IMR-90 (cell line): ENCODE measurements at regions not wholly inside any gene's neighbourhood (a gene's known extent, or its start where the extent isn't known, plus 50 kb on each side); places are given as distances from the start of the nearest gene placed in this dataset.

Source experiments
- ATAC-seq: fragments of 200-7000 bp; cut with Tn5 transposase; 2 replicates; pipeline ENCODE4 v1.9.1; 2020; ENCODE audit warnings: low read depth, mild to moderate bottlenecking, moderate library complexity
- BruUV-seq: library from RNA; stranded (reverse); fragments of 400-500 nt; replicated peaks from 2 replicates; lab custom pipeline; 2021; lab: Mats Ljungman, UMichigan
- CTCF ChIA-PET: fragments of 300-600 bp; formaldehyde crosslinking; extraction: SDS; loops from one replicate; lab custom pipeline; 2021; ENCODE audit warnings: antibody characterized with exemption; lab: Yijun Ruan, JAX
- POLR2A ChIA-PET: fragments of 300-600 bp; sonication (Branson Sonifier 250); formaldehyde crosslinking; loops from one replicate; lab custom pipeline; 2022; ENCODE audit warnings: antibody characterized with exemption; ENCODE audit not compliant: unreplicated experiment; lab: Charles Lee
- DNase-seq: peaks from one replicate; pipeline ENCODE4 v3.0.0; 2013
- H2AFZ ChIP-seq: replicated peaks from 2 replicates; pipeline ENCODE3; 2013; ENCODE audit warnings: low read length, mild to moderate bottlenecking; ENCODE audit not compliant: poor library complexity
- H2AK5ac ChIP-seq: 2 replicates; pipeline ENCODE4 v1.6.1; 2013; ENCODE audit warnings: low read depth, low read length, inconsistent platforms
- H2AK9ac ChIP-seq: replicated peaks from 2 replicates; pipeline ENCODE3; 2013; ENCODE audit warnings: mild to moderate bottlenecking, low read depth, low read length, moderate library complexity; ENCODE audit not compliant: poor library complexity
- H2BK120ac ChIP-seq: 2 replicates; pipeline ENCODE4 v1.6.1; 2013; ENCODE audit warnings: low read depth, low read length, inconsistent platforms
- H2BK15ac ChIP-seq: 3 replicates; pipeline ENCODE4 v1.6.1; 2013; ENCODE audit warnings: low read depth, low read length, inconsistent platforms
- H2BK20ac ChIP-seq: 2 replicates; pipeline ENCODE4 v1.6.1; 2013; ENCODE audit warnings: low read depth, mild to moderate bottlenecking, inconsistent platforms, low read length, moderate library complexity
- H2BK5ac ChIP-seq: 2 replicates; pipeline ENCODE4 v1.6.1; 2013; ENCODE audit warnings: mild to moderate bottlenecking, low read depth, low read length, inconsistent platforms; ENCODE audit not compliant: poor library complexity, severe bottlenecking
- H3K14ac ChIP-seq: replicated peaks from 2 replicates; pipeline ENCODE4 v1.6.1; 2013; ENCODE audit warnings: low read depth, low read length, inconsistent platforms
- H3K18ac ChIP-seq: 2 replicates; pipeline ENCODE4 v1.6.1; 2013; ENCODE audit warnings: low read depth, low read length, control low read depth
- H3K23ac ChIP-seq: 2 replicates; pipeline ENCODE4 v1.6.1; 2013; ENCODE audit warnings: low read depth, low read length, inconsistent platforms
- H3K27ac ChIP-seq: 2 replicates; pipeline ENCODE4 v1.5.1; 2013; ENCODE audit warnings: mild to moderate bottlenecking, control low read depth, low read length; ENCODE audit not compliant: insufficient read depth
- H3K27me3 ChIP-seq: 2 replicates; pipeline ENCODE4 v1.6.1; 2013; ENCODE audit warnings: low read length; ENCODE audit not compliant: control insufficient read depth, insufficient read depth
- H3K36me3 ChIP-seq: 2 replicates; pipeline ENCODE4 v1.6.1; 2013; ENCODE audit warnings: low read length, mixed read lengths; ENCODE audit not compliant: control insufficient read depth, insufficient read depth
- H3K4ac ChIP-seq: 2 replicates; pipeline ENCODE4 v1.6.1; 2013; ENCODE audit warnings: low read depth, low read length, inconsistent platforms
- H3K4me1 ChIP-seq: 2 replicates; pipeline ENCODE4 v1.6.1; 2013; ENCODE audit warnings: low read length, mixed read lengths; ENCODE audit not compliant: control insufficient read depth, insufficient read depth
- H3K4me2 ChIP-seq: 2 replicates; pipeline ENCODE4 v1.6.1; 2013; ENCODE audit warnings: low read depth, mild to moderate bottlenecking, control low read depth, low read length, moderate library complexity
- H3K4me3 ChIP-seq: 2 replicates; pipeline ENCODE4 v1.5.1; 2013; ENCODE audit warnings: low read depth, mild to moderate bottlenecking, control low read depth, low read length, moderate library complexity; ENCODE audit not compliant: insufficient read depth
- H3K56ac ChIP-seq: 2 replicates; pipeline ENCODE4 v1.6.1; 2013; ENCODE audit warnings: low read length, inconsistent platforms; ENCODE audit not compliant: insufficient read depth; ENCODE audit errors: extremely low read depth
- H3K79me1 ChIP-seq, 2 experiments: 2 replicates each; pipeline ENCODE4 v1.6.1; 2013; ENCODE audit warnings: low read length in 2 of 2, inconsistent platforms in 1 of 2, low read depth in 1 of 2
- H3K9ac ChIP-seq: 2 replicates; pipeline ENCODE4 v1.6.1; 2013; ENCODE audit warnings: low read depth, low read length, control low read depth
- H3K9me1 ChIP-seq: 2 replicates; pipeline ENCODE4 v1.6.1; 2013; ENCODE audit warnings: low read length, inconsistent platforms; ENCODE audit not compliant: insufficient read depth
- H3K9me3 ChIP-seq: 2 replicates; pipeline ENCODE4 v1.6.1; 2013; ENCODE audit warnings: low read length; ENCODE audit not compliant: control insufficient read depth, insufficient read depth
- H4K20me1 ChIP-seq: 2 replicates; pipeline ENCODE4 v1.6.1; 2013; ENCODE audit warnings: low read length, inconsistent platforms; ENCODE audit not compliant: insufficient read depth
- H4K5ac ChIP-seq: 2 replicates; pipeline ENCODE4 v1.6.1; 2013; ENCODE audit warnings: mild to moderate bottlenecking, low read depth, low read length, control low read depth
- H4K8ac ChIP-seq, 2 experiments: 2 replicates each; pipeline ENCODE4 v1.6.1; 2013; ENCODE audit warnings: low read depth in 2 of 2, low read length in 2 of 2, control low read depth in 1 of 2, inconsistent platforms in 1 of 2
- H4K91ac ChIP-seq: 2 replicates; pipeline ENCODE4 v1.6.1; 2013; ENCODE audit warnings: low read depth, low read length, inconsistent platforms; ENCODE audit not compliant: insufficient read depth
- BHLHE40 ChIP-seq: fragments of 150-350 bp; IDR thresholded peaks from 2 replicates; pipeline ENCODE4 v1.6.1; 2016; ENCODE audit warnings: mild to moderate bottlenecking, low read depth, low read length
- CEBPB ChIP-seq: IDR thresholded peaks from 2 replicates; pipeline ENCODE4 v1.6.1; 2012; ENCODE audit warnings: low read depth, low read length, improper control_type of control experiment
- CHD1 ChIP-seq: IDR thresholded peaks from 2 replicates; pipeline ENCODE4 v1.6.1; 2012; ENCODE audit warnings: low read depth, low read length, improper control_type of control experiment
- CTCF ChIP-seq: conservative IDR thresholded peaks from 2 replicates; pipeline ENCODE4 v1.5.1; 2012; ENCODE audit warnings: mild to moderate bottlenecking, low read depth, low read length, improper control_type of control experiment
- ELK1 ChIP-seq: fragments of 150-350 bp; IDR thresholded peaks from 2 replicates; pipeline ENCODE4 v1.6.1; 2016; ENCODE audit warnings: low read depth, mild to moderate bottlenecking, low read length, moderate library complexity, borderline replicate concordance
- FOS ChIP-seq: fragments of 150-350 bp; IDR thresholded peaks from 2 replicates; pipeline ENCODE4 v1.6.1; 2016; ENCODE audit warnings: low read depth, low read length
- MAFK ChIP-seq: IDR thresholded peaks from 2 replicates; pipeline ENCODE4 v1.6.1; 2012; ENCODE audit warnings: low read depth, low read length, improper control_type of control experiment
- MAZ ChIP-seq: IDR thresholded peaks from 2 replicates; pipeline ENCODE4 v1.6.1; 2012; ENCODE audit warnings: low read depth, mild to moderate bottlenecking, low read length, improper control_type of control experiment, moderate library complexity, borderline replicate concordance
- MXI1 ChIP-seq: IDR thresholded peaks from 2 replicates; pipeline ENCODE4 v1.6.1; 2012; ENCODE audit warnings: low read depth, mild to moderate bottlenecking, low read length, moderate library complexity, borderline replicate concordance
- NFE2L2 ChIP-seq: fragments of 150-350 bp; IDR thresholded peaks from 2 replicates; pipeline ENCODE4 v1.6.1; 2016; ENCODE audit warnings: low read depth, mild to moderate bottlenecking, low read length
- POLR2A ChIP-seq: IDR thresholded peaks from 2 replicates; pipeline ENCODE4 v1.6.1; 2012; ENCODE audit warnings: mild to moderate bottlenecking, low read depth, low read length
- RAD21 ChIP-seq: IDR thresholded peaks from 2 replicates; pipeline ENCODE4 v1.6.1; 2012; ENCODE audit warnings: low read length, improper control_type of control experiment
- RCOR1 ChIP-seq: IDR thresholded peaks from 2 replicates; pipeline ENCODE4 v1.6.1; 2012; ENCODE audit warnings: mild to moderate bottlenecking, low read length, improper control_type of control experiment; ENCODE audit not compliant: insufficient replicate concordance
- RFX5 ChIP-seq: IDR thresholded peaks from 2 replicates; pipeline ENCODE4 v1.8.0; 2012; ENCODE audit warnings: low read depth, mild to moderate bottlenecking, low read length, moderate library complexity
- SMC3 ChIP-seq: fragments of 150-350 bp; IDR thresholded peaks from 2 replicates; pipeline ENCODE4 v1.6.1; 2016; ENCODE audit warnings: low read depth, mild to moderate bottlenecking, antibody characterized with exemption, low read length, moderate library complexity
- USF2 ChIP-seq: fragments of 150-350 bp; IDR thresholded peaks from 2 replicates; pipeline ENCODE4 v1.6.1; 2017; ENCODE audit warnings: mild to moderate bottlenecking, antibody characterized with exemption, low read length, low read depth
- WGBS, 2 experiments: methylation state at CpG; one replicate each; pipeline versions ENCODE4 v1.1.5 to v1.1.7; 2013; ENCODE audit warnings: missing lambda C conversion rate in 2 of 2; ENCODE audit not compliant: insufficient read length in 1 of 2; ENCODE audit errors: extremely low coverage in 2 of 2; 5-methylcytosine and 5-hydroxymethylcytosine counted together
- dilution Hi-C: fragments of 300-500 bp; cut with HindIII; formaldehyde crosslinking; loops from one replicate; pipeline ENCODE4 v1.14.3; 2018; ENCODE audit warnings: low sequenced_read_pairs; ENCODE audit not compliant: unreplicated experiment
- in situ Hi-C: fragments of 300-500 bp; cut with MboI; formaldehyde crosslinking; loops from 3 replicates; pipeline ENCODE4 v1.14.3; 2019; ENCODE audit warnings: low sequenced_read_pairs, inconsistent platforms, mixed read lengths
- intact Hi-C: fragments of 100-400 bp; cut with micrococcal nuclease; formaldehyde crosslinking; loops from 2 replicates; pipeline ENCODE4 v1.10.0; 2022

GRCh38 chr18:78754311-78755043 lies 225.1 kb upstream of the SALL3 start:
- H3K23ac ChIP-seq: no peak overlapping the region
- H4K20me1 ChIP-seq: no peaks in the 10 kb centered on the region
- CTCF ChIA-PET: no interaction called here
- H3K14ac ChIP-seq: no peak overlapping the region
- no peak overlapping the region for H4K5ac ChIP-seq
- no peak overlapping the region for H3K27ac ChIP-seq
- in situ Hi-C loops (no loop called here), dilution Hi-C loops (no loop called here), intact Hi-C loops (no loop called here)
- peaks cover 41% of the 10 kb centered on the region for H3K9me3 ChIP-seq
- H4K91ac ChIP-seq: no peak overlapping the region
- TF ChIP-seq MAFK (no peak), RAD21 (no peak), SMC3 (no peak), FOS (no peak), RFX5 (no peak), POLR2A (no peak), CEBPB (no peak), ELK1 (no peak), CTCF (no peak), MXI1 (no peak), MAZ (no peak), RCOR1 (no peak), NFE2L2 (no peak), BHLHE40 (no peak), CHD1 (no peak), USF2 (no peak)
- no peak overlapping the region for H2AK5ac ChIP-seq
- H3K56ac ChIP-seq: no peak overlapping the region
- no peak overlapping the region for H2BK5ac ChIP-seq
- H3K9ac ChIP-seq: no peak overlapping the region
- no peak overlapping the region for H2BK120ac ChIP-seq
- H3K18ac ChIP-seq: no peak overlapping the region
- no peak overlapping the region for H3K4me2 ChIP-seq
- 79% methylated on average over 9 of the region's 23 CpGs; no CpG with 5 or more reads in 1 of the 2 experiments for WGBS, 2 experiments
- no peak overlapping the region for H2AK9ac ChIP-seq
- POLR2A ChIA-PET: no interaction called here
- no peaks in the 10 kb centered on the region for H3K36me3 ChIP-seq
- H2AFZ ChIP-seq: no peak overlapping the region
- H2BK20ac ChIP-seq: no peak overlapping the region
- DNase-seq: no peak
- H3K4ac ChIP-seq: no peak overlapping the region
- H4K8ac ChIP-seq: no peak overlapping the region
- H3K4me3 ChIP-seq: no peak overlapping the region
- no peaks in the 10 kb centered on the region for H3K79me1 ChIP-seq
- H3K4me1 ChIP-seq: no peaks in the 10 kb centered on the region
- no peaks in the 10 kb centered on the region for H3K9me1 ChIP-seq
- no peak for ATAC-seq
- no peak overlapping the region for H2BK15ac ChIP-seq
- H3K27me3 ChIP-seq: no peaks in the 10 kb centered on the region
- no TSS peak for BruUV-seq
